Raji (cell line): ENCODE measurements at regions not wholly inside any gene's neighbourhood (a gene's known extent, or its start where the extent isn't known, plus 50 kb on each side); places are given as distances from the start of the nearest gene placed in this dataset.

Experiments used
- POLR2A ChIP-seq: IDR thresholded peaks from 2 replicates; pipeline ENCODE4 v1.6.1; 2011; ENCODE audit warnings: low read depth, low read length, control low read depth; ENCODE audit not compliant: insufficient read depth

- TF ChIP-seq POLR2A, result no peak
Measured at GRCh38 chr13:89763005-89763404, 1584.5 kb upstream of the MIR17HG start.

GRCh38 chr13:89783221-89783755 lies 1564.2 kb upstream of the MIR17HG start:
- TF ChIP-seq POLR2A, result no peak

GRCh38 chr13:89784161-89784809 lies 1563.2 kb upstream of the MIR17HG start:
- no peak for TF ChIP-seq POLR2A

DNA sequence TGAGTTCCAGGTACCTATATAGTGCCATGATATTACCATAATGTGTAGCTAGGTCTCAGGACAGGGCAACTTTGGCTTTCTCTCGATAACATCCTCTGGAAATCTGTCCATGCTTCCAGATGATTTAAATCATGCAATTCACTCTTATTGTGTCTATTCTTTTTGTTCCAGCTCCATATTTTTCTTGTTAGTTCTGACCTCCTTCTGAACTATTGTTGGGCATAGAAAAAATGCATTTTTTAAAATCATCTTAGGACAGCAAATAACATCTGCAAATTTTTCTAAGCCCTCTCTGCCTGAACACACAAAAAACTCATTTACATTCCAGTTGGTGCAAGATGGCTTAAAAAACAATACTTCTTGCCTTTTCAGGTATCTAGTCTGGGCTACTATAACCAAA lies 1561.0 kb upstream of the MIR17HG start:
- TF ChIP-seq POLR2A, result no peak

GRCh38 chr13:89790696-89791095 lies 1556.8 kb upstream of the MIR17HG start:
- TF ChIP-seq POLR2A, result no peak

DNA sequence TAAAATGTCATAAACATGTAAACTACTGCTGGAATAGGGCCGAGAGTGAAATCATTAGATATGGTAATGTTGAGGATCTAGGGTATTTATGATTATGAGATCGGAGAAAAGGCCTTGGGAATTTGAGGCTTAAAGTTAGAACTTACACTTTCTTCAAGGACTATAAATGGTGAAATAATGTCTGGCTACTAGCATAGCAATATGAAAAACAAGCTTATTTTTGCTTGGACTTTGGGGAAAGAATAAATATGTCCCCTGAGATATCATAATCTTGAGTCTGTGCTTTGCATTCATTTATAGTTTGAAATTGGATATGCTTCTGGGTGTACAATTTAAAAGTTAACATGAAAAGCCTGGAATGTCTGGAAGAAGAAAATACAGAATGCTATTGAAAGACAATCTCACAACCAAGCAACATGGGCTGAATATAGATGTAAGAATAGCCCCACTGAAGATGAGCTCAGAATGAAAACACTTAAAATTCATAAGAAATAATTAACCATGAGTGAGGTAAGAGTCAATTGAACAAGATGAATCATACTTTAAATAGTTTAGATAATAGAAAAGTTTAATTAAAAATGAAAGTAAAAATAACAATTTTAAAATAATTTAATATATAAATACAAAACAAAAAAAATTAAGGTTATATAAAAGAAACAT lies 1555.4 kb upstream of the MIR17HG start:
- TF ChIP-seq POLR2A, result no peak

- no peak for TF ChIP-seq POLR2A
Measured at GRCh38 chr13:89796196-89796595, 1551.3 kb upstream of the MIR17HG start.

DNA sequence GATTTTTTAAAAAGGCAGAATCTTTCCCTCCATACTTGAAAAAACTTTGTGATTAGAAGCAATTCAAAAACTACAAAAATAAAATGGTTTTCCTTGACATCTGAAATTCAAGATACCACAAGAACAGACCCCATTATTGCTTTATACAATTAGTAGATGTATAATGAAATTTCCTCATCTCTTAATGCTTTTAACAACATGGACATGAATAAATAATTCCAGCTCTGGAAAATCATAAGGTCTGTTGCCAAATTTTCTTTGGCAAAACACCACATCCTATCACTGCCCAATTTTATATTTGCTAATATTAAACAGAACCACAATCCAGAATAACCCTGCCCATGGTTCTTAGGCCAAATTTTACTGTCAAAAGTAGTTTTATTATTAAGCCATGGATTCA lies 1543.6 kb upstream of the MIR17HG start:
- no peak for TF ChIP-seq POLR2A

DNA sequence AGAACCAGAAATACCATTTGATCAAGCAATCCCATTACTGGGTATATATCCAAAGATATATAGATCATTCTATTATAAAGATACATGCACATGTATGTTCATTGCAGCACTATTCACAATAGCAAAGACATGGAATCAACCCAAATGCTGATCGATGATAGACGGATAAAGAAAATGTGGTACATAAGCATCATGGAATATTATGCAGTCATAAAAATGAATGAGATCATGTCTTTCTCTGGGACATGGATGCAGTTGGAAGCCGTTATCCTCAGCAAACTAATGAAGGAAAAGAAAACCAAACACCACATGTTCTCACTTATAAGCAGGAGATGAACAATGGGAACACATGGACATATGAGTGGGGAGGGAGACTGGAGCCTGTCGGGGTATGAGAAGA lies 1540.9 kb upstream of the MIR17HG start:
- TF ChIP-seq POLR2A, result no peak

GRCh38 chr13:89812856-89813255 lies 1534.6 kb upstream of the MIR17HG start:
- TF ChIP-seq POLR2A, result no peak

GRCh38 chr13:89816404-89816803 lies 1531.1 kb upstream of the MIR17HG start:
- no peak for TF ChIP-seq POLR2A

DNA sequence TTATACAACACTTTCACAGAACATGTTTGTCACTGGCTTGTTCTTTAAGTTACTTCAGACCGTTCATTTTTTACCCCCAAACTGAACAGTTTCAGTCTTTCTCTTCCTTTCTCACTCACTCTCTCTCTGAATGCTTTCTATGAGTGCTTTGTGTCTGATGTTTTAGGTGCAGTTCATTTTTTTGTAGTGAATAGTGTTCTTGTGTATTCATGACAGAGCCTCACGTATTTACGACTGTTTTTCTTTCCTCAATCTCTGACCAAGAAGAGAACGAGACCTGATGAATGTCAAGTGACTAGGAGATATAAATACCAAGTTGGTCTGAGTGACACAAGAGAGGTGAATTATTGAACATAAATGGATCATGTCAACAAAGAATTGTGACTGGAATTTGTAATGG lies 1525.0 kb upstream of the MIR17HG start:
- no peak for TF ChIP-seq POLR2A

GRCh38 chr13:89827552-89827951 lies 1519.9 kb upstream of the MIR17HG start:
- no peak for TF ChIP-seq POLR2A

DNA sequence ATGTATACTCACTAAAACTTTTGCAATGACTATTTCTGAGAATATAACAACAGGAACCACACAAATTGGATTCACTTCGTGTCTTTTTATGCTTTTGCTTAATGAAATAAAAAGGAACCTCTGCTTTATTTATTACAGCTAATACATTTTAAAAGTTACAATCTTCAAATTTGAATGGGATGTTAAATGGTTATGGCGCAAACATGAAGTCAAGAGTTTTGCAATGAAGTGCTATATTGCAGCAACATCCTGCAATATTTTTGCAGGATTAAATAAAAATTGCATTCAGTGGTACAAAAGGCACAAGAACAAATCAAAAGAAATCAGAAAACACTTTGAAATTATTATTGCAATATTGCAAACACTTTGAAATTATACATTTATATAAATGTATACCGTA lies 1519.0 kb upstream of the MIR17HG start:
- TF ChIP-seq POLR2A, result no peak

GRCh38 chr13:89831157-89831556 lies 1516.3 kb upstream of the MIR17HG start:
- no peak for TF ChIP-seq POLR2A

GRCh38 chr13:89832827-89833226 lies 1514.7 kb upstream of the MIR17HG start:
- TF ChIP-seq POLR2A, result no peak
